WTC11 (cell line): ENCODE measurements at regions not wholly inside any gene's neighbourhood (a gene's known extent, or its start where the extent isn't known, plus 50 kb on each side); places are given as distances from the start of the nearest gene placed in this dataset.

Experiments used
- CBFB ChIP-seq: sonication (generic); formaldehyde crosslinking; IDR thresholded peaks from 2 replicates; pipeline ENCODE4 v1.8.1; 2022; ENCODE audit warnings: mild to moderate bottlenecking, low read depth, missing genetic modification reagents
- CTCF ChIP-seq: fragments of 200-600 bp; IDR thresholded peaks from 2 replicates; pipeline ENCODE4 v1.8.0; 2022; ENCODE audit warnings: antibody characterized with exemption
- E2F1 ChIP-seq: sonication (generic); formaldehyde crosslinking; IDR thresholded peaks from 2 replicates; pipeline ENCODE4 v1.8.0; 2022; ENCODE audit warnings: mild to moderate bottlenecking, missing genetic modification reagents
- E2F4 ChIP-seq: sonication (generic); formaldehyde crosslinking; IDR thresholded peaks from 2 replicates; pipeline ENCODE4 v1.8.1; 2022; ENCODE audit warnings: low read depth, mild to moderate bottlenecking, moderate library complexity, missing genetic modification reagents, borderline replicate concordance
- FOXJ3 ChIP-seq: sonication (generic); formaldehyde crosslinking; IDR thresholded peaks from 2 replicates; pipeline ENCODE4 v1.9.0; 2021; ENCODE audit warnings: missing genetic modification reagents, mild to moderate bottlenecking, borderline replicate concordance
- JUN ChIP-seq: sonication (generic); formaldehyde crosslinking; IDR thresholded peaks from 2 replicates; pipeline ENCODE4 v1.8.0; 2023; ENCODE audit warnings: mild to moderate bottlenecking, missing genetic modification reagents
- MLX ChIP-seq: sonication (generic); formaldehyde crosslinking; IDR thresholded peaks from 2 replicates; pipeline ENCODE4 v1.8.1; 2023; ENCODE audit warnings: mild to moderate bottlenecking, missing genetic modification reagents, moderate library complexity
- NR2C2 ChIP-seq: sonication (generic); formaldehyde crosslinking; IDR thresholded peaks from 2 replicates; pipeline ENCODE4 v1.8.0; 2022; ENCODE audit warnings: mild to moderate bottlenecking, missing genetic modification reagents
- ZNF138 ChIP-seq: sonication (generic); formaldehyde crosslinking; conservative IDR thresholded peaks from 2 replicates; pipeline ENCODE4 v1.8.1; 2022; ENCODE audit warnings: mild to moderate bottlenecking, moderate library complexity, missing genetic modification reagents
- ZNF219 ChIP-seq: sonication (generic); formaldehyde crosslinking; IDR thresholded peaks from 2 replicates; pipeline ENCODE4 v1.8.0; 2023; ENCODE audit warnings: missing genetic modification reagents, mild to moderate bottlenecking, borderline replicate concordance
- ZNF671 ChIP-seq: fragments of 250-450 bp; sonication (Bioruptor Pico); IDR thresholded peaks from 2 replicates; pipeline ENCODE4 v1.8.0; 2021; ENCODE audit warnings: mild to moderate bottlenecking
- TF ChIP-seq, protein P1 (sequence below): sonication (generic); formaldehyde crosslinking; IDR thresholded peaks from 2 replicates; pipeline ENCODE4 v1.8.1; 2023; ENCODE audit warnings: mild to moderate bottlenecking, missing genetic modification reagents, moderate library complexity
- TF ChIP-seq, protein P2 (sequence below): sonication (generic); formaldehyde crosslinking; conservative IDR thresholded peaks from 2 replicates; pipeline ENCODE4 v1.8.1; 2022; ENCODE audit warnings: mild to moderate bottlenecking, missing genetic modification reagents

DNA sequence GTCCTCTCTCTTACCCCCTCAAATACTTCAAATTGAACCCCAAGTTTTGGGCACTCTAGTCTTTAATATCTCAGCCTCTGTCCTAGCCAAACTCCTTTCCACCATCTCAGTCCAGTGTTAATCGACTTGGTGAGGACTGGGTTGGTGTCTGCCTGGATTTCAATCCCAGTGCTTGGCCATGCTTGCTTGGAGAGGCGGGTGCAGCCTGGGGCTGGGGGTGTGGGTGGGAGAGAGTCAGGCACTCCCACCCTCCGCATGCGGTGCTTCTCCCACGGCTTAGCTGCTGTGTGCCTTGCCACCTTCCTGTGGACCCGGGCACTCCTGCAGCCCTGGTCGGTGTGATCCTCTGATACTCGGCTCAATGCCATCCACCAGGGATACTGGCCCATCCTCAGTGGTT, 220.8 kb upstream of the HDAC4 start:
- no peak for TF ChIP-seq MLX (CRISPR knock-in tag)
- no peak for TF ChIP-seq CTCF
- TF ChIP-seq ZNF219 (CRISPR knock-in tag): no peak
- TF ChIP-seq E2F4 (CRISPR knock-in tag): no peak
- no peak for TF ChIP-seq E2F1 (CRISPR knock-in tag)
- TF ChIP-seq CBFB (CRISPR knock-in tag): no peak
- TF ChIP-seq FOXJ3 (CRISPR knock-in tag): no peak
- TF ChIP-seq, protein P1, sequence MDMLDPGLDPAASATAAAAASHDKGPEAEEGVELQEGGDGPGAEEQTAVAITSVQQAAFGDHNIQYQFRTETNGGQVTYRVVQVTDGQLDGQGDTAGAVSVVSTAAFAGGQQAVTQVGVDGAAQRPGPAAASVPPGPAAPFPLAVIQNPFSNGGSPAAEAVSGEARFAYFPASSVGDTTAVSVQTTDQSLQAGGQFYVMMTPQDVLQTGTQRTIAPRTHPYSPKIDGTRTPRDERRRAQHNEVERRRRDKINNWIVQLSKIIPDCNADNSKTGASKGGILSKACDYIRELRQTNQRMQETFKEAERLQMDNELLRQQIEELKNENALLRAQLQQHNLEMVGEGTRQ: no peak
- no peak for TF ChIP-seq ZNF138 (CRISPR knock-in tag)
- no peak for TF ChIP-seq NR2C2 (CRISPR knock-in tag)
- TF ChIP-seq ZNF671 (CRISPR knock-in tag): no peak
- TF ChIP-seq, protein P2, sequence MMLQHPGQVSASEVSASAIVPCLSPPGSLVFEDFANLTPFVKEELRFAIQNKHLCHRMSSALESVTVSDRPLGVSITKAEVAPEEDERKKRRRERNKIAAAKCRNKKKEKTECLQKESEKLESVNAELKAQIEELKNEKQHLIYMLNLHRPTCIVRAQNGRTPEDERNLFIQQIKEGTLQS (CRISPR knock-in tag): no peak
- no peak for TF ChIP-seq JUN (CRISPR knock-in tag)
